GM23338 (cell line): ENCODE measurements at regions not wholly inside any gene's neighbourhood (a gene's known extent, or its start where the extent isn't known, plus 50 kb on each side); places are given as distances from the start of the nearest gene placed in this dataset.

Experiments used
- ATAC-seq: fragments of 200-7000 bp; cut with Tn5 transposase; 3 replicates; pipeline ENCODE4 v1.9.1; 2020
- DNase-seq: peaks from one replicate; pipeline ENCODE4 v3.0.0-alpha.2; 2015; ENCODE audit warnings: low spot score
- H2AFZ ChIP-seq: fragments of 200-600 bp; sonication (generic); 2 replicates; pipeline ENCODE4 v1.8.0; 2016; ENCODE audit warnings: antibody characterized with exemption, mild to moderate bottlenecking, moderate library complexity
- H3F3A ChIP-seq: fragments of 200-600 bp; sonication (generic); replicated peaks from 2 replicates; pipeline ENCODE4 v1.8.0; 2017; ENCODE audit warnings: antibody characterized with exemption, mixed run types, low read depth
- H3K27ac ChIP-seq: fragments of 200-600 bp; sonication (generic); 2 replicates; pipeline ENCODE4 v1.6.1; 2016; ENCODE audit warnings: low read depth
- H3K27me3 ChIP-seq: fragments of 200-600 bp; sonication (generic); 2 replicates; pipeline ENCODE4 v1.8.0; 2016; ENCODE audit warnings: mild to moderate bottlenecking, mixed run types, moderate library complexity; ENCODE audit not compliant: insufficient read depth
- H3K36me3 ChIP-seq: fragments of 200-600 bp; sonication (generic); 2 replicates; pipeline ENCODE4 v1.8.0; 2016; ENCODE audit warnings: mild to moderate bottlenecking; ENCODE audit not compliant: insufficient read depth
- H3K4me1 ChIP-seq: fragments of 200-600 bp; sonication (generic); 2 replicates; pipeline ENCODE4 v1.8.0; 2016; ENCODE audit warnings: mild to moderate bottlenecking, moderate library complexity; ENCODE audit not compliant: insufficient read depth
- H3K4me2 ChIP-seq: fragments of 200-600 bp; sonication (generic); 2 replicates; pipeline ENCODE4 v1.7.1; 2017; ENCODE audit warnings: mixed run types
- H3K4me3 ChIP-seq: fragments of 200-600 bp; sonication (generic); 2 replicates; pipeline ENCODE4 v1.6.1; 2016; ENCODE audit warnings: mixed run types
- H3K79me2 ChIP-seq: fragments of 200-600 bp; sonication (generic); replicated peaks from 2 replicates; pipeline ENCODE4 v1.8.0; 2017; ENCODE audit warnings: mild to moderate bottlenecking; ENCODE audit not compliant: insufficient read depth
- H3K9me2 ChIP-seq: fragments of 200-600 bp; sonication (generic); 2 replicates; pipeline ENCODE4 v1.8.0; 2017; ENCODE audit not compliant: insufficient read depth
- H4K20me1 ChIP-seq: fragments of 200-600 bp; sonication (generic); replicated peaks from 2 replicates; pipeline ENCODE4 v1.8.0; 2017; ENCODE audit warnings: mild to moderate bottlenecking; ENCODE audit not compliant: insufficient read depth
- H3K27ac Mint-ChIP-seq: 2 replicates; pipeline ENCODE4 v1.8.0; 2020; ENCODE audit warnings: inconsistent platforms, mild to moderate bottlenecking, moderate library complexity, mixed read lengths
- H3K27me3 Mint-ChIP-seq: 3 replicates; pipeline ENCODE4 v1.8.0; 2022; ENCODE audit warnings: low read depth, mild to moderate bottlenecking, moderate library complexity, mixed read lengths, inconsistent platforms; ENCODE audit not compliant: insufficient read depth, poor library complexity
- H3K36me3 Mint-ChIP-seq: 3 replicates; pipeline ENCODE4 v1.8.0; 2021; ENCODE audit warnings: low read depth, mild to moderate bottlenecking, inconsistent platforms, moderate library complexity, mixed read lengths
- H3K4me1 Mint-ChIP-seq: 3 replicates; pipeline ENCODE4 v1.8.0; 2020; ENCODE audit warnings: mild to moderate bottlenecking, inconsistent platforms, mixed read lengths
- H3K4me3 Mint-ChIP-seq: 3 replicates; pipeline ENCODE4 v1.8.0; 2021; ENCODE audit warnings: moderate library complexity, mild to moderate bottlenecking, inconsistent platforms, mixed read lengths
- H3K9me3 Mint-ChIP-seq: 3 replicates; pipeline ENCODE4 v1.8.0; 2020; ENCODE audit warnings: moderate library complexity, mild to moderate bottlenecking, inconsistent platforms, mixed read lengths
- CREB1 ChIP-seq: fragments of 250-450 bp; sonication (Bioruptor Pico); IDR thresholded peaks from 2 replicates; pipeline ENCODE4 v1.5.0; 2020; ENCODE audit warnings: low read depth, mild to moderate bottlenecking, moderate library complexity
- EZH2 ChIP-seq: fragments of 200-600 bp; sonication (generic); IDR thresholded peaks from one replicate; pipeline ENCODE4 v1.8.0; 2017; ENCODE audit warnings: antibody characterized with exemption, mild to moderate bottlenecking, low read depth; ENCODE audit not compliant: unreplicated experiment
- EZH2phosphoT487 ChIP-seq: fragments of 200-600 bp; sonication (generic); IDR thresholded peaks from one replicate; pipeline ENCODE4 v1.8.1; 2018; ENCODE audit warnings: antibody characterized with exemption; ENCODE audit not compliant: unreplicated experiment
- JUNB ChIP-seq: IDR thresholded peaks from one replicate; pipeline ENCODE4 v1.6.1; 2016; ENCODE audit warnings: antibody characterized with exemption; ENCODE audit not compliant: unreplicated experiment
- NANOG ChIP-seq: IDR thresholded peaks from 2 replicates; pipeline ENCODE4 v1.6.1; 2016; ENCODE audit warnings: antibody characterized with exemption, borderline replicate concordance
- POLR2AphosphoS5 ChIP-seq: IDR thresholded peaks from 2 replicates; pipeline ENCODE4 v1.6.1; 2016; ENCODE audit warnings: antibody characterized with exemption, low read depth
- STAT1 ChIP-seq: IDR thresholded peaks from one replicate; pipeline ENCODE4 v1.6.1; 2016; ENCODE audit warnings: antibody characterized with exemption; ENCODE audit not compliant: unreplicated experiment
- ZNF114 ChIP-seq: fragments of 250-450 bp; sonication (Bioruptor Pico); IDR thresholded peaks from 2 replicates; pipeline ENCODE4 v1.5.0; 2020; ENCODE audit warnings: mild to moderate bottlenecking, moderate library complexity
- ZNF331 ChIP-seq: fragments of 250-450 bp; sonication (Bioruptor Pico); IDR thresholded peaks from 2 replicates; pipeline ENCODE4 v1.5.0; 2020; ENCODE audit warnings: low read depth, mild to moderate bottlenecking, moderate library complexity
- TF ChIP-seq, protein P1 (sequence below), 2 experiments: fragments of 200-600 bp in 1 of 2; sonication (generic) in 1 of 2; conservative IDR thresholded peaks; 2 replicates each; pipeline versions ENCODE4 v1.5.1 to v1.6.1; 2016 to 2017; ENCODE audit warnings: antibody characterized with exemption in 2 of 2, low read depth in 2 of 2, mild to moderate bottlenecking in 2 of 2, moderate library complexity in 1 of 2
- TF ChIP-seq, protein P2 (sequence below): IDR thresholded peaks from one replicate; pipeline ENCODE4 v1.6.1; 2018; ENCODE audit warnings: antibody characterized with exemption; ENCODE audit not compliant: unreplicated experiment
- TF ChIP-seq, protein P3 (sequence below): IDR thresholded peaks from 2 replicates; pipeline ENCODE4 v1.6.1; 2016; ENCODE audit warnings: antibody characterized with exemption
- TF ChIP-seq, protein P4 (sequence below): fragments of 250-450 bp; sonication (Bioruptor Pico); IDR thresholded peaks from 2 replicates; pipeline ENCODE4 v1.5.0; 2020; ENCODE audit warnings: mild to moderate bottlenecking, moderate library complexity

DNA sequence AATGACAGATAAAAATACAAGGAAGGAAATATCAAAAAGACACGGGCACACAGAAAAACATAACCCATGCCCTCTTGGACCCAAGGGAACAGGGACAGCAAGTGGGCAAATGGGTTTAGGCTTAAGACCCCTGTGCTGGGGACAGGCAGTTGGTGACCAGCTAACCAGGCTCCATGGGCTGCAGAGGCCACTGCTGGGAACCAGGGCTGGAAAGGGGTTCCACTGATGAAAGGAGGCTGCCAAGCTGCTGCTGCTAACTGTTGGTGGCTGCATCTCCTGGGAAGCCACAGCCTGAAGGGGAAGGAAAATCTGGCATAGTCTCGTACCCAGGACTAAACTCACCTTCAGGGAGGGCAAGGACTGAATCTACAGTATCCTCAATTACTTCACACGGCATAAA is 579.2 kb upstream of the MGMT start:
- no peak overlapping the region for H3K4me3 Mint-ChIP-seq
- no peaks in the 10 kb centered on the region for H3K4me1 ChIP-seq
- no peaks in the 10 kb centered on the region; the same call in 2 of the 3 replicates for H3K9me3 Mint-ChIP-seq
- no peaks in the 10 kb centered on the region for H3K36me3 ChIP-seq
- peaks cover 8% of the 10 kb centered on the region for H3K27me3 Mint-ChIP-seq
- no peak overlapping the region for H2AFZ ChIP-seq
- H3K4me1 Mint-ChIP-seq, result no peaks in the 10 kb centered on the region; the same call in 2 of the 3 replicates
- H4K20me1 ChIP-seq, result no peaks in the 10 kb centered on the region
- no peaks in the 10 kb centered on the region for H3K9me2 ChIP-seq
- H3K4me3 ChIP-seq, result no peak overlapping the region
- H3K27ac ChIP-seq, result no peak overlapping the region
- ATAC-seq (no peak), DNase-seq (no peak)
- TF ChIP-seq EZH2phosphoT487 (no peak), ZNF114 (CRISPR knock-in tag) (no peak), POLR2AphosphoS5 (no peak), ZNF331 (CRISPR knock-in tag) (no peak), CREB1 (no peak), EZH2 (no peak), JUNB (no peak), NANOG (no peak), STAT1 (no peak)
- TF ChIP-seq, protein P1, sequence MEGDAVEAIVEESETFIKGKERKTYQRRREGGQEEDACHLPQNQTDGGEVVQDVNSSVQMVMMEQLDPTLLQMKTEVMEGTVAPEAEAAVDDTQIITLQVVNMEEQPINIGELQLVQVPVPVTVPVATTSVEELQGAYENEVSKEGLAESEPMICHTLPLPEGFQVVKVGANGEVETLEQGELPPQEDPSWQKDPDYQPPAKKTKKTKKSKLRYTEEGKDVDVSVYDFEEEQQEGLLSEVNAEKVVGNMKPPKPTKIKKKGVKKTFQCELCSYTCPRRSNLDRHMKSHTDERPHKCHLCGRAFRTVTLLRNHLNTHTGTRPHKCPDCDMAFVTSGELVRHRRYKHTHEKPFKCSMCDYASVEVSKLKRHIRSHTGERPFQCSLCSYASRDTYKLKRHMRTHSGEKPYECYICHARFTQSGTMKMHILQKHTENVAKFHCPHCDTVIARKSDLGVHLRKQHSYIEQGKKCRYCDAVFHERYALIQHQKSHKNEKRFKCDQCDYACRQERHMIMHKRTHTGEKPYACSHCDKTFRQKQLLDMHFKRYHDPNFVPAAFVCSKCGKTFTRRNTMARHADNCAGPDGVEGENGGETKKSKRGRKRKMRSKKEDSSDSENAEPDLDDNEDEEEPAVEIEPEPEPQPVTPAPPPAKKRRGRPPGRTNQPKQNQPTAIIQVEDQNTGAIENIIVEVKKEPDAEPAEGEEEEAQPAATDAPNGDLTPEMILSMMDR (conservative IDR thresholded peaks at IDR 0.05; ENCODE audit: low read depth in 2 of 2), result no peak
- TF ChIP-seq, protein P2, sequence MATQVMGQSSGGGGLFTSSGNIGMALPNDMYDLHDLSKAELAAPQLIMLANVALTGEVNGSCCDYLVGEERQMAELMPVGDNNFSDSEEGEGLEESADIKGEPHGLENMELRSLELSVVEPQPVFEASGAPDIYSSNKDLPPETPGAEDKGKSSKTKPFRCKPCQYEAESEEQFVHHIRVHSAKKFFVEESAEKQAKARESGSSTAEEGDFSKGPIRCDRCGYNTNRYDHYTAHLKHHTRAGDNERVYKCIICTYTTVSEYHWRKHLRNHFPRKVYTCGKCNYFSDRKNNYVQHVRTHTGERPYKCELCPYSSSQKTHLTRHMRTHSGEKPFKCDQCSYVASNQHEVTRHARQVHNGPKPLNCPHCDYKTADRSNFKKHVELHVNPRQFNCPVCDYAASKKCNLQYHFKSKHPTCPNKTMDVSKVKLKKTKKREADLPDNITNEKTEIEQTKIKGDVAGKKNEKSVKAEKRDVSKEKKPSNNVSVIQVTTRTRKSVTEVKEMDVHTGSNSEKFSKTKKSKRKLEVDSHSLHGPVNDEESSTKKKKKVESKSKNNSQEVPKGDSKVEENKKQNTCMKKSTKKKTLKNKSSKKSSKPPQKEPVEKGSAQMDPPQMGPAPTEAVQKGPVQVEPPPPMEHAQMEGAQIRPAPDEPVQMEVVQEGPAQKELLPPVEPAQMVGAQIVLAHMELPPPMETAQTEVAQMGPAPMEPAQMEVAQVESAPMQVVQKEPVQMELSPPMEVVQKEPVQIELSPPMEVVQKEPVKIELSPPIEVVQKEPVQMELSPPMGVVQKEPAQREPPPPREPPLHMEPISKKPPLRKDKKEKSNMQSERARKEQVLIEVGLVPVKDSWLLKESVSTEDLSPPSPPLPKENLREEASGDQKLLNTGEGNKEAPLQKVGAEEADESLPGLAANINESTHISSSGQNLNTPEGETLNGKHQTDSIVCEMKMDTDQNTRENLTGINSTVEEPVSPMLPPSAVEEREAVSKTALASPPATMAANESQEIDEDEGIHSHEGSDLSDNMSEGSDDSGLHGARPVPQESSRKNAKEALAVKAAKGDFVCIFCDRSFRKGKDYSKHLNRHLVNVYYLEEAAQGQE, result no peak
- TF ChIP-seq, protein P3, sequence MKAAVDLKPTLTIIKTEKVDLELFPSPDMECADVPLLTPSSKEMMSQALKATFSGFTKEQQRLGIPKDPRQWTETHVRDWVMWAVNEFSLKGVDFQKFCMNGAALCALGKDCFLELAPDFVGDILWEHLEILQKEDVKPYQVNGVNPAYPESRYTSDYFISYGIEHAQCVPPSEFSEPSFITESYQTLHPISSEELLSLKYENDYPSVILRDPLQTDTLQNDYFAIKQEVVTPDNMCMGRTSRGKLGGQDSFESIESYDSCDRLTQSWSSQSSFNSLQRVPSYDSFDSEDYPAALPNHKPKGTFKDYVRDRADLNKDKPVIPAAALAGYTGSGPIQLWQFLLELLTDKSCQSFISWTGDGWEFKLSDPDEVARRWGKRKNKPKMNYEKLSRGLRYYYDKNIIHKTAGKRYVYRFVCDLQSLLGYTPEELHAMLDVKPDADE, result no peak
- TF ChIP-seq, protein P4, sequence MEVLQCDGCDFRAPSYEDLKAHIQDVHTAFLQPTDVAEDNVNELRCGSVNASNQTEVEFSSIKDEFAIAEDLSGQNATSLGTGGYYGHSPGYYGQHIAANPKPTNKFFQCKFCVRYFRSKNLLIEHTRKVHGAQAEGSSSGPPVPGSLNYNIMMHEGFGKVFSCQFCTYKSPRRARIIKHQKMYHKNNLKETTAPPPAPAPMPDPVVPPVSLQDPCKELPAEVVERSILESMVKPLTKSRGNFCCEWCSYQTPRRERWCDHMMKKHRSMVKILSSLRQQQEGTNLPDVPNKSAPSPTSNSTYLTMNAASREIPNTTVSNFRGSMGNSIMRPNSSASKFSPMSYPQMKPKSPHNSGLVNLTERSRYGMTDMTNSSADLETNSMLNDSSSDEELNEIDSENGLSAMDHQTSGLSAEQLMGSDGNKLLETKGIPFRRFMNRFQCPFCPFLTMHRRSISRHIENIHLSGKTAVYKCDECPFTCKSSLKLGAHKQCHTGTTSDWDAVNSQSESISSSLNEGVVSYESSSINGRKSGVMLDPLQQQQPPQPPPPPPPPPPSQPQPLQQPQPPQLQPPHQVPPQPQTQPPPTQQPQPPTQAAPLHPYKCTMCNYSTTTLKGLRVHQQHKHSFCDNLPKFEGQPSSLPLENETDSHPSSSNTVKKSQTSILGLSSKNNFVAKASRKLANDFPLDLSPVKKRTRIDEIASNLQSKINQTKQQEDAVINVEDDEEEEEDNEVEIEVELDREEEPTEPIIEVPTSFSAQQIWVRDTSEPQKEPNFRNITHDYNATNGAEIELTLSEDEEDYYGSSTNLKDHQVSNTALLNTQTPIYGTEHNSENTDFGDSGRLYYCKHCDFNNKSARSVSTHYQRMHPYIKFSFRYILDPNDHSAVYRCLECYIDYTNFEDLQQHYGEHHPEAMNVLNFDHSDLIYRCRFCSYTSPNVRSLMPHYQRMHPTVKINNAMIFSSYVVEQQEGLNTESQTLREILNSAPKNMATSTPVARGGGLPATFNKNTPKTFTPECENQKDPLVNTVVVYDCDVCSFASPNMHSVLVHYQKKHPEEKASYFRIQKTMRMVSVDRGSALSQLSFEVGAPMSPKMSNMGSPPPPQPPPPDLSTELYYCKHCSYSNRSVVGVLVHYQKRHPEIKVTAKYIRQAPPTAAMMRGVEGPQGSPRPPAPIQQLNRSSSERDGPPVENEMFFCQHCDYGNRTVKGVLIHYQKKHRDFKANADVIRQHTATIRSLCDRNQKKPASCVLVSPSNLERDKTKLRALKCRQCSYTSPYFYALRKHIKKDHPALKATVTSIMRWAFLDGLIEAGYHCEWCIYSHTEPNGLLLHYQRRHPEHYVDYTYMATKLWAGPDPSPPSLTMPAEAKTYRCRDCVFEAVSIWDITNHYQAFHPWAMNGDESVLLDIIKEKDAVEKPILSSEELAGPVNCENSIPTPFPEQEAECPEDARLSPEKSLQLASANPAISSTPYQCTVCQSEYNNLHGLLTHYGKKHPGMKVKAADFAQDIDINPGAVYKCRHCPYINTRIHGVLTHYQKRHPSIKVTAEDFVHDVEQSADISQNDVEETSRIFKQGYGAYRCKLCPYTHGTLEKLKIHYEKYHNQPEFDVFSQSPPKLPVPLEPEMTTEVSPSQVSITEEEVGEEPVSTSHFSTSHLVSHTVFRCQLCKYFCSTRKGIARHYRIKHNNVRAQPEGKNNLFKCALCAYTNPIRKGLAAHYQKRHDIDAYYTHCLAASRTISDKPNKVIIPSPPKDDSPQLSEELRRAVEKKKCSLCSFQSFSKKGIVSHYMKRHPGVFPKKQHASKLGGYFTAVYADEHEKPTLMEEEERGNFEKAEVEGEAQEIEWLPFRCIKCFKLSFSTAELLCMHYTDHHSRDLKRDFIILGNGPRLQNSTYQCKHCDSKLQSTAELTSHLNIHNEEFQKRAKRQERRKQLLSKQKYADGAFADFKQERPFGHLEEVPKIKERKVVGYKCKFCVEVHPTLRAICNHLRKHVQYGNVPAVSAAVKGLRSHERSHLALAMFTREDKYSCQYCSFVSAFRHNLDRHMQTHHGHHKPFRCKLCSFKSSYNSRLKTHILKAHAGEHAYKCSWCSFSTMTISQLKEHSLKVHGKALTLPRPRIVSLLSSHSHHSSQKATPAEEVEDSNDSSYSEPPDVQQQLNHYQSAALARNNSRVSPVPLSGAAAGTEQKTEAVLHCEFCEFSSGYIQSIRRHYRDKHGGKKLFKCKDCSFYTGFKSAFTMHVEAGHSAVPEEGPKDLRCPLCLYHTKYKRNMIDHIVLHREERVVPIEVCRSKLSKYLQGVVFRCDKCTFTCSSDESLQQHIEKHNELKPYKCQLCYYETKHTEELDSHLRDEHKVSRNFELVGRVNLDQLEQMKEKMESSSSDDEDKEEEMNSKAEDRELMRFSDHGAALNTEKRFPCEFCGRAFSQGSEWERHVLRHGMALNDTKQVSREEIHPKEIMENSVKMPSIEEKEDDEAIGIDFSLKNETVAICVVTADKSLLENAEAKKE, result no peak
- no peaks in the 10 kb centered on the region for H3K79me2 ChIP-seq
- no peak overlapping the region for H3K4me2 ChIP-seq
- no peaks in the 10 kb centered on the region for H3K36me3 Mint-ChIP-seq
- no peaks in the 10 kb centered on the region for H3K27me3 ChIP-seq
- H3K27ac Mint-ChIP-seq, result no peak overlapping the region
- no peaks in the 10 kb centered on the region; the same call in 1 of the 2 replicates for H3F3A ChIP-seq
